GM13977 (cell line): ENCODE measurements at regions not wholly inside any gene's neighbourhood (a gene's known extent, or its start where the extent isn't known, plus 50 kb on each side); places are given as distances from the start of the nearest gene placed in this dataset.

Experiments
- DNase-seq: peaks from one replicate; pipeline ENCODE4 v3.0.0; 2012; ENCODE audit warnings: low spot score
- in situ Hi-C: fragments of 300-500 bp; cut with MboI; formaldehyde crosslinking; loops from one replicate; pipeline ENCODE4 v1.12.0; 2022; ENCODE audit warnings: low sequenced_read_pairs, low pct_unique_long_range_greater_than_20kb, mixed read lengths, inconsistent platforms; ENCODE audit not compliant: unreplicated experiment
- TF ChIP-seq, protein P1 (sequence below): IDR thresholded peaks from 2 replicates; pipeline ENCODE4 v1.5.1; 2012; ENCODE audit warnings: mild to moderate bottlenecking, control low read depth; ENCODE audit not compliant: insufficient read depth; ENCODE audit errors: extremely low read depth, missing control alignments

DNA sequence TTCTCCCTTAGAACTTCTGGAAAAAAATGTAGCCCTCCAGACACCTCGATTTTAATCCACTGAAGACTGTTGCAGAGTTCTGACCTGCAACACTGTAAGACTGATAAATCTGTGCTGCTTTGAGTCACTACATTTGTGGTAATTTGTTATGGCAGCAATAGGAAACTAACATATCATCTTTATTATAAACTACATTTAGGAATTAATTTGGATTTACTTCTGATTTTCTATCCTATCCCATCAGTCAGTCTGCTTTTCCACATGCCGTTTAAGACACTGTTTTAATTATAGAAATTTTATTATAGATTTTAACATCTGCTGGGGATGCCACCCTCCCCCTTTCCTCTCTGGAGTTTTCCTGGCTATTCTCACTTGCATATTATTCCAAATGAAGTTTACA lies 375.2 kb downstream of the DUSP6 start:
- in situ Hi-C loops, result no loop called here
- DNase-seq, result no peak

DNA sequence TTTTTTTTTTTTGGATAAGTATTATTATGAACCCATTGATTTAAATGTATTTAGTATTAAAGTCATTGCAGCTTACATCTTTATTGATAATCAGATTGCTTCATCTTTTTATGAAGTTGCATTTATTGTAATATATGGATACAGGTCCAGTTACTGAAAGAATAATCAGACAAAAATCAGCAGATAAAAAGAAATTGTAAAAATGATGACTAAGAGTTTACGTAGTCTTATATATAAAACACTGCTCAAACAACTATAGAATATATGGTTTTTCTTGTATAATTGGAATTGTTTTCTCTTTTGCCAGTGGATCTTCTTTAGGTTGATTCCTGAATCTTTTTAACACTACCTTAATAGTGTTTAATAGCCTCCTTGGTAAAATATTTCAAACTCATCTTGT lies 378.3 kb downstream of the DUSP6 start:
- TF ChIP-seq, protein P1, sequence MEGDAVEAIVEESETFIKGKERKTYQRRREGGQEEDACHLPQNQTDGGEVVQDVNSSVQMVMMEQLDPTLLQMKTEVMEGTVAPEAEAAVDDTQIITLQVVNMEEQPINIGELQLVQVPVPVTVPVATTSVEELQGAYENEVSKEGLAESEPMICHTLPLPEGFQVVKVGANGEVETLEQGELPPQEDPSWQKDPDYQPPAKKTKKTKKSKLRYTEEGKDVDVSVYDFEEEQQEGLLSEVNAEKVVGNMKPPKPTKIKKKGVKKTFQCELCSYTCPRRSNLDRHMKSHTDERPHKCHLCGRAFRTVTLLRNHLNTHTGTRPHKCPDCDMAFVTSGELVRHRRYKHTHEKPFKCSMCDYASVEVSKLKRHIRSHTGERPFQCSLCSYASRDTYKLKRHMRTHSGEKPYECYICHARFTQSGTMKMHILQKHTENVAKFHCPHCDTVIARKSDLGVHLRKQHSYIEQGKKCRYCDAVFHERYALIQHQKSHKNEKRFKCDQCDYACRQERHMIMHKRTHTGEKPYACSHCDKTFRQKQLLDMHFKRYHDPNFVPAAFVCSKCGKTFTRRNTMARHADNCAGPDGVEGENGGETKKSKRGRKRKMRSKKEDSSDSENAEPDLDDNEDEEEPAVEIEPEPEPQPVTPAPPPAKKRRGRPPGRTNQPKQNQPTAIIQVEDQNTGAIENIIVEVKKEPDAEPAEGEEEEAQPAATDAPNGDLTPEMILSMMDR, result no peak
- in situ Hi-C loops, result no loop called here
- no peak for DNase-seq

More for the DNA sequence above, 375.2 kb downstream of the DUSP6 start:
- TF ChIP-seq, protein P1, result no peak

DNA sequence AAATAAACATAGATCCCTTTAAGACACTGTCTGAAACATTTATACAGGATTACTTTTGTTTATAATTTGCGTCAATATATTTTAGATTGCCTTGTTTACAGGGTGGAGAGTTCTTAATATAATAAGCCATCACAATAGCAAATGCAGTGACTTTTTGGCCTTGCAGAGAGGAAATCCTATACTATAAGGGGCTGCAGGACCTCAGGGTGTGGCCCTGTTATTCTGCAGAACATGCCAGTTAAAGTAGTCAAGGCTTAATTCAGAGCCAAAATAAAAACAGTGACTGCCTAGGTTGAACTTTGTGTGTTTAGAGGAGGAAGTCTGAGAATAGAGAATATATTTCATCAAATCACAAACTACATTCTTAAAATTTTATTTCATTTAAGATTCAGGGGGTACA lies 381.6 kb downstream of the DUSP6 start:
- in situ Hi-C loops, result no loop called here
- DNase-seq, result no peak
- TF ChIP-seq, protein P1, result no peak

DNA sequence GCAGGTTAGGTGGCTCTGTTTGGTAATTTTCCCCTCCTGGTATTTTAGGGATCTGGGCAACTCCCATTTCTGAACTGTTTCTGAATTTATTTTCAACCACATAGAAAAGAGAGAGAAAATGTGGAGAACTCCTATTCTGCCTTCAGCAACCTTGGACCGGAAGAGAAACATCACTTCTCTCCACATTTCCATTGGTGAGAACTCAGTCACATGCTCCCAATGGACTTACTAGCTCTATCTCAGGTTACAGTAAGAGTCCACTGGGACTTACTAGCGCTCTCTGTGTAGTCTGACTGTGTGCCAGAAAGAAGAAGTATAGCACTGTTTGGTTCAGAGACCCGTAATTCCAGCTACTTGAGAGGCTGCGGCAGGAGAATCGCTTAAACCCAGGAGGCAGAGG lies 383.2 kb downstream of the DUSP6 start:
- in situ Hi-C loops, result no loop called here
- TF ChIP-seq, protein P1, result no peak
- DNase-seq, result no peak

DNA sequence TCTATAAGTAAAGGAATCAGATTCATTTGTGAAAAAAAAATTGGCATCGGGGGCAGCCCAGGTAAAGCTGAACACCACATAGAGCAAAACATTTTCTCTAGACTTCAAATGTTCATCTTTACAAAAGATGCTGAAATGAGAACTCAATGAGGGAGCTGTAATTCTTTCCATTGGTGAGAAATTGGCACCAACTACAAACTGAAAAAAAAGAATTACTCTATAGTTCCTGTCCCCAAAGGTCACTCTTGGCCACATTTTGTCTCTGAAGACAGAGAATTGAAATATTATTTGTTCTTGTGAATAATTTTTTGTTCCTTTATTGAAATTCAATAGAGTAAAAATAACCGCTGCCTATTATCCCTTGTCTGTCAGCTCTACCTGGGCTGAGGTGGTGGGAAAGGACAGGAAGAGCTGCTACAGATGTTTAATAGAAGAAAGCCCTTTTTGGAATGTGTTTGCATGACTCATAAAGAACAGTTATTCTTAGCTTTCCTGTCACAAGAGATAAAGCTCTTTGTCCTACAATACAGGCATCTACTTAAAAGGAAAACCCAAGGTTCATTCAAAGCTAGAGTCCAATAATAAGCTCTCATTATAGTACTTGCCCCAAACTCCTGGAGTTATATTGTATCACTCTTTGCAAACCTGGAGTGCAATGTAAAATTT lies 380.1 kb upstream of the KITLG start:
- in situ Hi-C loops, result no loop called here
- no peak for DNase-seq
- TF ChIP-seq, protein P1, result no peak

DNA sequence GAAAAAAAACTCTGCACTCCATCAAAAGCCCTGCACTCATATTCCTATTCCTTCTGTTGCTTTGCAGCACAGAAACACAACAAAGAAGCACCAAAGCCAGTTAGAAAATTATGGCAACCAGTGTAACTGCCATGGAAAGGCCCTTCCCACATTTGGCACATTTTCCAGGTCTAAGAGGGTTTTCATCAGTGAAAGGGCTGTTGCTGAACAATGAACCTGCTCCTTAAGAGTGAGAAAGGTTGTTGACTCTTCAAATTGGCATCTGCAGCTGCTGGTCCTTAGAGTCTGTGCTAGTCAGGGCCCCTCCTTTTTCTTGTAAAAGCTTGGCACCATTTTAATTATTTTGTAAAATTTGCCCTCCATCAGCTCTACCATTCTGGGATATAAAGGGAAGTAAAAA lies 378.7 kb upstream of the KITLG start:
- in situ Hi-C loops, result no loop called here
- TF ChIP-seq, protein P1, result no peak
- no peak for DNase-seq

DNA sequence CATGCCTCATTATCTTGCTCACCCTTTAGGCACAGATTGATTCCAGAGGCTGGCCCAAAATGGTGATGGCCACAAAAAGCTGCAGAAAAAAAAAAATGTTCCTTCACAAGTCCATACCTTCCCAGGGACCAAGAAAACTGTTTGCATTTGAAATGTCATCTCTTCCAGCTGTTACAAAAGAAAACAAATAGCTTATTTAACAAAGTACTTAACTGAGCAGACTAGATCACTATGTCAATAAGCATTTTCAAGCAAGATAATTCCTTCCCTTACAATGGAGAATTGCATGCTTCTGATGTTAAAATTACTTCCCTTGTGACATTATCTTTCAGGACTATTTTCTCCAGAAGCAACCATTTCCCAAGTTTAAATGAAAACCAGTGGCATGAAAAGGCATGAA lies 377.9 kb upstream of the KITLG start:
- in situ Hi-C loops, result no loop called here
- no peak for DNase-seq
- TF ChIP-seq, protein P1, result no peak
